GM23248 (cell line): ENCODE measurements at regions not wholly inside any gene's neighbourhood (a gene's known extent, or its start where the extent isn't known, plus 50 kb on each side); places are given as distances from the start of the nearest gene placed in this dataset.

Experiments used
- DNase-seq: peaks from one replicate; pipeline ENCODE4 v3.0.0-alpha.2; 2015
- H2AFZ ChIP-seq: fragments of 200-600 bp; sonication (generic); 2 replicates; pipeline ENCODE4 v1.6.1; 2016; ENCODE audit warnings: antibody characterized with exemption
- H3F3A ChIP-seq: fragments of 200-600 bp; sonication (generic); 2 replicates; pipeline ENCODE4 v1.6.1; 2016; ENCODE audit warnings: mild to moderate bottlenecking, antibody characterized with exemption, mixed run types; ENCODE audit not compliant: insufficient read depth
- H3K27ac ChIP-seq: fragments of 200-600 bp; sonication (generic); 2 replicates; pipeline ENCODE4 v1.5.1; 2016; ENCODE audit warnings: mild to moderate bottlenecking
- H3K27me3 ChIP-seq: fragments of 200-600 bp; sonication (generic); replicated peaks from 2 replicates; pipeline ENCODE4 v1.6.1; 2016; ENCODE audit warnings: mild to moderate bottlenecking; ENCODE audit not compliant: insufficient read depth
- H3K36me3 ChIP-seq: fragments of 200-600 bp; sonication (generic); 2 replicates; pipeline ENCODE4 v1.6.1; 2016; ENCODE audit warnings: low read depth, mild to moderate bottlenecking
- H3K4me1 ChIP-seq: fragments of 200-600 bp; sonication (generic); 2 replicates; pipeline ENCODE4 v1.6.1; 2016; ENCODE audit warnings: mild to moderate bottlenecking; ENCODE audit not compliant: insufficient read depth
- H3K4me2 ChIP-seq: fragments of 200-600 bp; sonication (generic); one replicate; pipeline ENCODE4 v1.6.1; 2016; ENCODE audit warnings: mild to moderate bottlenecking; ENCODE audit not compliant: unreplicated experiment
- H3K4me3 ChIP-seq: fragments of 200-600 bp; sonication (generic); 2 replicates; pipeline ENCODE4 v1.5.1; 2016; ENCODE audit warnings: mild to moderate bottlenecking
- H3K79me2 ChIP-seq: fragments of 200-600 bp; sonication (generic); 2 replicates; pipeline ENCODE4 v1.6.1; 2016; ENCODE audit warnings: mild to moderate bottlenecking; ENCODE audit not compliant: insufficient read depth
- H3K9ac ChIP-seq: fragments of 200-600 bp; sonication (generic); 2 replicates; pipeline ENCODE4 v1.6.1; 2016; ENCODE audit warnings: mild to moderate bottlenecking
- H3K9me2 ChIP-seq: fragments of 200-600 bp; sonication (generic); 2 replicates; pipeline ENCODE4 v1.6.1; 2016; ENCODE audit warnings: mixed run types, mild to moderate bottlenecking, moderate library complexity; ENCODE audit not compliant: insufficient read depth
- H3K9me3 ChIP-seq: fragments of 200-600 bp; sonication (generic); one replicate; pipeline ENCODE4 v1.6.1; 2017; ENCODE audit warnings: low read depth
- H4K20me1 ChIP-seq: fragments of 200-600 bp; sonication (generic); 2 replicates; pipeline ENCODE4 v1.6.0; 2016; ENCODE audit not compliant: insufficient read depth
- EZH2 ChIP-seq: fragments of 200-600 bp; sonication (generic); IDR thresholded peaks from 2 replicates; pipeline ENCODE4 v1.6.1; 2018; ENCODE audit warnings: antibody characterized with exemption, mild to moderate bottlenecking; ENCODE audit not compliant: insufficient read depth, poor library complexity, severe bottlenecking
- EZH2phosphoT487 ChIP-seq: fragments of 200-600 bp; sonication (generic); IDR thresholded peaks from 2 replicates; pipeline ENCODE4 v1.6.1; 2018; ENCODE audit warnings: antibody characterized with exemption, moderate library complexity, mild to moderate bottlenecking, low read depth; ENCODE audit not compliant: insufficient read depth
- WGBS, 2 experiments: methylation state at CpG; one replicate each; pipeline ENCODE4 v1.1.6; 2015 to 2017; ENCODE audit warnings: low lambda C conversion rate in 2 of 2, low coverage in 1 of 2; ENCODE audit errors: missing lambda C conversion rate in 2 of 2; 5-methylcytosine and 5-hydroxymethylcytosine counted together
- in situ Hi-C: fragments of 300-500 bp; cut with MboI; formaldehyde crosslinking; loops from 2 replicates; pipeline ENCODE4 v1.15.0; 2020

DNA sequence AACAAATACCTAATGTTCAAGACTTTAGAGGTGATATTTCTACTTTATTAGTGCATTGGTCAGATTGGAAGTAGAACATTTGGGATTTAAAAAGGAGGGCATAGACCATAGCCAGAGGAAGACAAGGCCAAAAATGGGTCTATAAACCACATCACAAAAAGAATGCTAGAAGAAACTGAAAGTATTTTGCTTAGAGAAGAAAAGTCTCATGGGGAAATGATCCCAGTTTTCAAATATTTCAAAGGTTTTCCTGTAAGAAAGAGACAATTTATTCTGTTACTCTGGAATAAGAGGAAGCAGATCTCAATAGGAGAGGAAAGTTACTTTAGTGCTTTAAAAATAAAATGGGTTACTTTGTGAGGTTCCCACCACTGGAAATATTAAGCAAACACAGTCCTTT lies 341.4 kb downstream of the TNS1 start:
- Histone ChIP-seq H3K27me3 (no peaks in the 10 kb centered on the region), H3K36me3 (no peaks in the 10 kb centered on the region), H3K9me3 (no peaks in the 10 kb centered on the region), H3F3A (peaks cover 24% of the 10 kb centered on the region), H3K79me2 (no peaks in the 10 kb centered on the region), H3K27ac (peak overlapping the region; percentile 22; the same call in 1 of the 2 replicates), H3K4me3 (no peak overlapping the region), H4K20me1 (no peaks in the 10 kb centered on the region), H2AFZ (peak overlapping the region; percentile 21; the same call in 1 of the 2 replicates), H3K9ac (no peak overlapping the region), H3K4me2 (peak overlapping the region; percentile 58), H3K9me2 (peaks cover 6% of the 10 kb centered on the region; the same call in 1 of the 2 replicates), H3K4me1 (peaks cover 40% of the 10 kb centered on the region)
- DNase-seq, result no peak
- TF ChIP-seq EZH2phosphoT487 (no peak), EZH2 (no peak)
- in situ Hi-C loops, result no loop called here

- no peak overlapping the region for H3K4me3 ChIP-seq
- H4K20me1 ChIP-seq, result no peaks in the 10 kb centered on the region
- peaks cover 33% of the 10 kb centered on the region for H3K4me1 ChIP-seq
- no peak overlapping the region for H3K27ac ChIP-seq
- H3K9me3 ChIP-seq, result no peaks in the 10 kb centered on the region
- no peak overlapping the region for H3K9ac ChIP-seq
- in situ Hi-C loops, result no loop called here
- H3K9me2 ChIP-seq, result peaks cover 6% of the 10 kb centered on the region; the same call in 1 of the 2 replicates
- H3K4me2 ChIP-seq, result no peak overlapping the region
- no peak for DNase-seq
- no peak overlapping the region for H2AFZ ChIP-seq
- H3K36me3 ChIP-seq, result no peaks in the 10 kb centered on the region
- no peaks in the 10 kb centered on the region for H3K79me2 ChIP-seq
- no peaks in the 10 kb centered on the region for H3K27me3 ChIP-seq
- TF ChIP-seq EZH2 (no peak), EZH2phosphoT487 (no peak)
- H3F3A ChIP-seq, result peaks cover 17% of the 10 kb centered on the region
These were observed 342.4 kb downstream of the TNS1 start for GRCh38 chr2:217660423-217660822.

GRCh38 chr2:217658806-217659205 lies 344.0 kb downstream of the TNS1 start:
- Histone ChIP-seq H3K79me2 (no peaks in the 10 kb centered on the region), H3K4me2 (no peak overlapping the region), H3F3A (peaks cover 22% of the 10 kb centered on the region), H3K4me3 (no peak overlapping the region), H3K9me3 (no peaks in the 10 kb centered on the region), H3K27ac (no peak overlapping the region), H2AFZ (no peak overlapping the region), H3K4me1 (peaks cover 38% of the 10 kb centered on the region), H4K20me1 (no peaks in the 10 kb centered on the region), H3K9ac (no peak overlapping the region), H3K9me2 (peaks cover 6% of the 10 kb centered on the region; the same call in 1 of the 2 replicates), H3K27me3 (no peaks in the 10 kb centered on the region), H3K36me3 (no peaks in the 10 kb centered on the region)
- no peak for DNase-seq
- TF ChIP-seq EZH2 (no peak), EZH2phosphoT487 (no peak)
- in situ Hi-C loops, result no loop called here

- H3K36me3 ChIP-seq, result no peaks in the 10 kb centered on the region
- in situ Hi-C loops, result no loop called here
- no peaks in the 10 kb centered on the region for H3K79me2 ChIP-seq
- no peak overlapping the region for H3K4me3 ChIP-seq
- TF ChIP-seq EZH2 (no peak), EZH2phosphoT487 (no peak)
- peaks cover 38% of the 10 kb centered on the region for H3K4me1 ChIP-seq
- H4K20me1 ChIP-seq, result no peaks in the 10 kb centered on the region
- H3F3A ChIP-seq, result peaks cover 20% of the 10 kb centered on the region
- WGBS, 2 experiments, result 94 to 97% methylated on average over 9 of the region's 9 CpGs
- no peak overlapping the region for H3K27ac ChIP-seq
- peaks cover 6% of the 10 kb centered on the region; the same call in 1 of the 2 replicates for H3K9me2 ChIP-seq
- no peaks in the 10 kb centered on the region for H3K9me3 ChIP-seq
- no peak overlapping the region for H2AFZ ChIP-seq
- no peaks in the 10 kb centered on the region for H3K27me3 ChIP-seq
- DNase-seq, result no peak
- H3K4me2 ChIP-seq, result no peak overlapping the region
- H3K9ac ChIP-seq, result no peak overlapping the region
These were observed 345.5 kb downstream of the TNS1 start for GRCh38 chr2:217657252-217657651.

GRCh38 chr2:217656316-217656715 lies 346.5 kb downstream of the TNS1 start:
- Histone ChIP-seq H3K36me3 (no peaks in the 10 kb centered on the region), H2AFZ (0 out of 2 replicates have a peak overlapping the region, but pooled peaks have one; percentile 35), H4K20me1 (no peaks in the 10 kb centered on the region), H3F3A (peaks cover 23% of the 10 kb centered on the region), H3K9me2 (peaks cover 6% of the 10 kb centered on the region; the same call in 1 of the 2 replicates), H3K9ac (no peak overlapping the region), H3K27me3 (no peaks in the 10 kb centered on the region), H3K4me2 (no peak overlapping the region), H3K27ac (no peak overlapping the region), H3K4me1 (peaks cover 32% of the 10 kb centered on the region), H3K79me2 (no peaks in the 10 kb centered on the region), H3K4me3 (no peak overlapping the region), H3K9me3 (no peaks in the 10 kb centered on the region)
- 75 to 81% methylated on average over 3 of the region's 3 CpGs for WGBS, 2 experiments
- no peak for TF ChIP-seq EZH2
- TF ChIP-seq EZH2phosphoT487, result no peak
- no peak for DNase-seq
- in situ Hi-C loops, result no loop called here
